ENCODE measurements at regions not wholly inside any gene's neighbourhood (a gene's known extent, or its start where the extent isn't known, plus 50 kb on each side); places are given as distances from the start of the nearest gene placed in this dataset.

- no peak for TF ChIP-seq EP300 (IDR thresholded peaks at IDR 0.05)
- TF ChIP-seq CTCF (IDR thresholded peaks at IDR 0.05) = no peak
- TF ChIP-seq POLR2A (IDR thresholded peaks at IDR 0.05) = no peak
- TF ChIP-seq POLR2AphosphoS5 (IDR thresholded peaks at IDR 0.05) = peak in 1 of 4 donors; percentile 15
Observed at GRCh38 chr9:88786291-88787079, 204.8 kb upstream of the S1PR3 start.
